K562 (cell line): ENCODE measurements at regions not wholly inside any gene's neighbourhood (a gene's known extent, or its start where the extent isn't known, plus 50 kb on each side); places are given as distances from the start of the nearest gene placed in this dataset.

Experiments
- ARID2 ChIP-seq: fragments of 450-650 bp; IDR thresholded peaks from 2 replicates; pipeline ENCODE4 v1.6.1; 2017; ENCODE audit warnings: antibody characterized with exemption, mild to moderate bottlenecking
- ARID4B ChIP-seq: sonication (generic); formaldehyde crosslinking; IDR thresholded peaks from 2 replicates; pipeline ENCODE4 v1.8.0; 2022; ENCODE audit warnings: mild to moderate bottlenecking, missing genetic modification reagents
- CREB3L1 ChIP-seq: fragments of 450-650 bp; IDR thresholded peaks from 2 replicates; pipeline ENCODE4 v1.6.1; 2014; ENCODE audit warnings: low read depth, mild to moderate bottlenecking, moderate library complexity, borderline replicate concordance
- EGR1 ChIP-seq: fragments of 450-650 bp; conservative IDR thresholded peaks from 2 replicates; pipeline ENCODE4 v1.6.1; 2017; ENCODE audit warnings: mild to moderate bottlenecking
- FOXM1 ChIP-seq, 2 experiments: fragments of 450-650 bp in 1 of 2; sonication (generic) in 1 of 2; formaldehyde crosslinking in 1 of 2; IDR thresholded peaks; 2 replicates each; pipeline versions ENCODE4 v1.6.1 to v1.9.0; 2017 to 2022; ENCODE audit warnings: low read depth in 2 of 2, mild to moderate bottlenecking in 2 of 2, missing genetic modification reagents in 1 of 2, moderate library complexity in 1 of 2
- HMG20A ChIP-seq: fragments of 450-650 bp; formaldehyde crosslinking; conservative IDR thresholded peaks from 2 replicates; pipeline ENCODE4 v1.4.0; 2020; ENCODE audit warnings: mild to moderate bottlenecking, mixed read lengths
- MAX ChIP-seq: sonication (generic); formaldehyde crosslinking; IDR thresholded peaks from 2 replicates; pipeline ENCODE4 v1.9.0; 2022; ENCODE audit warnings: mild to moderate bottlenecking, missing genetic modification reagents
- MCM3 ChIP-seq: fragments of 450-650 bp; IDR thresholded peaks from 2 replicates; pipeline ENCODE4 v1.6.1; 2016
- MCM5 ChIP-seq: fragments of 450-650 bp; IDR thresholded peaks from 2 replicates; pipeline ENCODE4 v1.6.1; 2016; ENCODE audit warnings: low read depth
- MEIS2 ChIP-seq: fragments of 450-650 bp; IDR thresholded peaks from 2 replicates; pipeline ENCODE4 v1.6.1; 2014; ENCODE audit warnings: mild to moderate bottlenecking; ENCODE audit not compliant: partially characterized antibody
- NBN ChIP-seq: fragments of 450-650 bp; IDR thresholded peaks from 2 replicates; pipeline ENCODE4 v1.6.1; 2016; ENCODE audit warnings: low read depth, mild to moderate bottlenecking
- RAD51 ChIP-seq: fragments of 450-650 bp; IDR thresholded peaks from 2 replicates; pipeline ENCODE4 v1.7.1; 2016; ENCODE audit warnings: low read depth, mild to moderate bottlenecking, borderline replicate concordance
- RCOR1 ChIP-seq, 2 experiments: IDR thresholded peaks; 2 replicates each; pipeline ENCODE4 v1.6.1; 2012; ENCODE audit warnings: low read depth in 2 of 2, low read length in 2 of 2, borderline replicate concordance in 1 of 2, improper control_type of control experiment in 1 of 2
- SIX5 ChIP-seq, 2 experiments: IDR thresholded peaks; 2 replicates each; pipeline ENCODE4 v1.6.1; 2011; ENCODE audit warnings: low read length in 2 of 2, borderline replicate concordance in 1 of 2, low read depth in 1 of 2, mild to moderate bottlenecking in 1 of 2, moderate library complexity in 1 of 2; ENCODE audit not compliant: insufficient read depth in 1 of 2
- TCF7L2 ChIP-seq: fragments of 150-350 bp; IDR thresholded peaks from 2 replicates; pipeline ENCODE4 v1.6.1; 2016; ENCODE audit warnings: low read depth, mild to moderate bottlenecking, low read length, moderate library complexity
- TEAD4 ChIP-seq, 2 experiments: sonication (generic) in 1 of 2; formaldehyde crosslinking in 1 of 2; IDR thresholded peaks; 2 replicates each; pipeline versions ENCODE4 v1.6.1 to v1.8.0; 2012 to 2022; ENCODE audit warnings: borderline replicate concordance in 1 of 2, inconsistent platforms in 1 of 2, low read length in 1 of 2, mild to moderate bottlenecking in 1 of 2, missing genetic modification reagents in 1 of 2
- ZFP1 ChIP-seq: fragments of 450-650 bp; formaldehyde crosslinking; IDR thresholded peaks from 2 replicates; pipeline ENCODE4 v1.4.0; 2020; ENCODE audit warnings: mild to moderate bottlenecking, mixed read lengths
- ZNF134 ChIP-seq: fragments of 250-450 bp; sonication (Bioruptor Pico); conservative IDR thresholded peaks from 2 replicates; pipeline ENCODE4 v1.4.0; 2020
- TF ChIP-seq, protein P1 (sequence below): sonication (generic); formaldehyde crosslinking; IDR thresholded peaks from 2 replicates; pipeline ENCODE4 v1.9.0; 2022; ENCODE audit warnings: mild to moderate bottlenecking, missing genetic modification reagents
- TF ChIP-seq, protein P2 (sequence below): sonication (generic); formaldehyde crosslinking; IDR thresholded peaks from 2 replicates; pipeline ENCODE4 v1.8.0; 2022; ENCODE audit warnings: mild to moderate bottlenecking, missing genetic modification reagents

DNA sequence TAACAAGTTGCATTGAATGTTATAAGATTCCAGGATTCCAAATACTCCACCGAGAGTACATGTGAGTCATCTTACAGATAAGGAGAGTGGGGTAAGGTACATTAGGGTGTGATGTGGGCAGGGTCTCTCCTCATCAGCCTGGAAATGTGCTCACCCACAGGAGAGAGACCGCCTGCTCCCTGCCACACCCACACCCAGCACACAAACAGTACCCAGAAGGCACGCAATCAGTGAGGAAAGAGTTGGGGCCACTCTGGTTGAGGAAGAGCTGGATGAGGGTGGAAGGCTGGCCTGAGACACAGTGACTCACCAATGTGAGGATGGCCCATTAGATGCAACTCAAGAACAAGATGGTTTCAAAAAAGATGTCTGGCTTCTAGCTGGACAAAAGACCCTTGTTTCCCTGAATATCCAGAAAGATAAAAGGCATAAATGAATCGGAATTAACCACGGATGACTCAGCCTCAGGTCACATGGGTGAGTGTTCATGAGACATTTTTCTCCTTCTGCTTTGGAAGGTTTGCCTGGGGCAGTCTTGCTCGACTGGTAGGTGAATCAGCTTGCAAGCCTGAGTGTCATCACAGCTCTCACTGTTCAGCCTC lies 51.1 kb upstream of the LHFPL2 start (continued):
- TF ChIP-seq EGR1 (peak; percentile 34; the same call in 1 of the 2 replicates), MCM3 (no peak), SIX5 (IDR thresholded peaks at IDR 0.05; ENCODE audit: borderline replicate concordance in 1 of 2, insufficient read depth in 1 of 2, low read depth in 1 of 2, low read length in 2 of 2) (no peak), TEAD4 (IDR thresholded peaks at IDR 0.05; ENCODE audit: low read length) (no peak), TEAD4 (CRISPR knock-in tag; IDR thresholded peaks at IDR 0.05; ENCODE audit: borderline replicate concordance) (no peak), TCF7L2 (no peak), MEIS2 (no peak), ZNF134 (CRISPR knock-in tag) (0 out of 2 replicates have a peak, but pooled peaks have one; percentile 9), ARID2 (no peak), CREB3L1 (no peak), RAD51 (peak; percentile 74), FOXM1 (IDR thresholded peaks at IDR 0.05; ENCODE audit: low read depth) (no peak), FOXM1 (CRISPR knock-in tag; IDR thresholded peaks at IDR 0.05; ENCODE audit: low read depth) (no peak), RCOR1 (IDR thresholded peaks at IDR 0.05; ENCODE audit: borderline replicate concordance in 1 of 2, low read depth in 2 of 2, low read length in 2 of 2) (peak in 1 of 2 experiments; percentile 13; a peak in 1 of 4 replicates), NBN (no peak), ZFP1 (CRISPR knock-in tag) (no peak), MAX (CRISPR knock-in tag) (no peak; the same call in 1 of the 2 replicates), HMG20A (CRISPR knock-in tag) (no peak), MCM5 (no peak), ARID4B (CRISPR knock-in tag) (no peak)
- TF ChIP-seq, protein P1, sequence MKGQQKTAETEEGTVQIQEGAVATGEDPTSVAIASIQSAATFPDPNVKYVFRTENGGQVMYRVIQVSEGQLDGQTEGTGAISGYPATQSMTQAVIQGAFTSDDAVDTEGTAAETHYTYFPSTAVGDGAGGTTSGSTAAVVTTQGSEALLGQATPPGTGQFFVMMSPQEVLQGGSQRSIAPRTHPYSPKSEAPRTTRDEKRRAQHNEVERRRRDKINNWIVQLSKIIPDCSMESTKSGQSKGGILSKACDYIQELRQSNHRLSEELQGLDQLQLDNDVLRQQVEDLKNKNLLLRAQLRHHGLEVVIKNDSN (CRISPR knock-in tag), result peak; percentile 87
- TF ChIP-seq, protein P2, sequence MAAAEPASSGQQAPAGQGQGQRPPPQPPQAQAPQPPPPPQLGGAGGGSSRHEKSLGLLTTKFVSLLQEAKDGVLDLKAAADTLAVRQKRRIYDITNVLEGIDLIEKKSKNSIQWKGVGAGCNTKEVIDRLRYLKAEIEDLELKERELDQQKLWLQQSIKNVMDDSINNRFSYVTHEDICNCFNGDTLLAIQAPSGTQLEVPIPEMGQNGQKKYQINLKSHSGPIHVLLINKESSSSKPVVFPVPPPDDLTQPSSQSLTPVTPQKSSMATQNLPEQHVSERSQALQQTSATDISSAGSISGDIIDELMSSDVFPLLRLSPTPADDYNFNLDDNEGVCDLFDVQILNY (CRISPR knock-in tag), result no peak
